ENCODE measurements at regions not wholly inside any gene's neighbourhood (a gene's known extent, or its start where the extent isn't known, plus 50 kb on each side); places are given as distances from the start of the nearest gene placed in this dataset.
"Not testable (repeated sequence)": the region's sequence is repeated elsewhere in the genome, so short reads cannot be mapped to it uniquely, and the experiment has no call there.

DNA sequence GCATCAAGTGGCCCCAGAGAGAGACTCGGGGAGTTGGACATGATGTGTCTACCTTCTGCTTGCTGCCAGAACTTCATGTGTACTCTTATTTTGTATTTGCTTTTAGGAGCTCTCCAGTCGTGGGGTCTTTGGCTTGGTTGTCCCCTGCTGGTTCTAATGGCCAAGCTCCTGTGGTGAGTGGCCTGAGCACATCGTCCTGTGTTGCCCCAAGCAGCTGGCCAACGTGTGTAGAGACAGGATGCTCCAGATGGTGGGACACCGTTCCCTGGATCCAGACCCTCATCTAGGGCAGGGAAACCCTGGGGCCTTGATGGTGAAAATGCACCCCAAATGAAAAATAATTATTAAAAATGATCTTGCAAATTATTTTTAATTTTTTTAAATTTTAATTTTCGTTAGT lies 65.8 kb downstream of the NPIPB5 start:
- TF ChIP-seq, protein P1, sequence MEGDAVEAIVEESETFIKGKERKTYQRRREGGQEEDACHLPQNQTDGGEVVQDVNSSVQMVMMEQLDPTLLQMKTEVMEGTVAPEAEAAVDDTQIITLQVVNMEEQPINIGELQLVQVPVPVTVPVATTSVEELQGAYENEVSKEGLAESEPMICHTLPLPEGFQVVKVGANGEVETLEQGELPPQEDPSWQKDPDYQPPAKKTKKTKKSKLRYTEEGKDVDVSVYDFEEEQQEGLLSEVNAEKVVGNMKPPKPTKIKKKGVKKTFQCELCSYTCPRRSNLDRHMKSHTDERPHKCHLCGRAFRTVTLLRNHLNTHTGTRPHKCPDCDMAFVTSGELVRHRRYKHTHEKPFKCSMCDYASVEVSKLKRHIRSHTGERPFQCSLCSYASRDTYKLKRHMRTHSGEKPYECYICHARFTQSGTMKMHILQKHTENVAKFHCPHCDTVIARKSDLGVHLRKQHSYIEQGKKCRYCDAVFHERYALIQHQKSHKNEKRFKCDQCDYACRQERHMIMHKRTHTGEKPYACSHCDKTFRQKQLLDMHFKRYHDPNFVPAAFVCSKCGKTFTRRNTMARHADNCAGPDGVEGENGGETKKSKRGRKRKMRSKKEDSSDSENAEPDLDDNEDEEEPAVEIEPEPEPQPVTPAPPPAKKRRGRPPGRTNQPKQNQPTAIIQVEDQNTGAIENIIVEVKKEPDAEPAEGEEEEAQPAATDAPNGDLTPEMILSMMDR (conservative IDR thresholded peaks at IDR 0.05) = not testable (repeated sequence)
- TF ChIP-seq EZH2 (IDR thresholded peaks at IDR 0.05; ENCODE audit: low read depth) = not testable (repeated sequence)
